HG03280 (cell line): ENCODE measurements at regions not wholly inside any gene's neighbourhood (a gene's known extent, or its start where the extent isn't known, plus 50 kb on each side); places are given as distances from the start of the nearest gene placed in this dataset.

Source experiments
- ATAC-seq: cut with Tn5 transposase; IDR thresholded peaks from one replicate; pipeline ENCODE4 v1.9.1; 2021; ENCODE audit warnings: mild to moderate bottlenecking, moderate library complexity; ENCODE audit not compliant: unreplicated experiment

- ATAC-seq = no peak
These were observed 68.0 kb upstream of the NRP1 start for GRCh38 chr10:33402220-33403073.

- no peak for ATAC-seq
These were observed 66.8 kb upstream of the NRP1 start for GRCh38 chr10:33401300-33401699.

GRCh38 chr10:33398796-33399195, 64.3 kb upstream of the NRP1 start:
- no peak for ATAC-seq

GRCh38 chr10:33396938-33397337, 62.5 kb upstream of the NRP1 start:
- ATAC-seq = no peak

GRCh38 chr10:33396279-33396678, 61.8 kb upstream of the NRP1 start:
- ATAC-seq = no peak

GRCh38 chr10:33395201-33395600, 60.7 kb upstream of the NRP1 start:
- no peak for ATAC-seq

- ATAC-seq = no peak
These were observed 58.2 kb upstream of the NRP1 start for GRCh38 chr10:33392706-33393105.

GRCh38 chr10:33391611-33392465, 57.4 kb upstream of the NRP1 start:
- ATAC-seq = no peak

GRCh38 chr10:33390046-33390445, 55.6 kb upstream of the NRP1 start:
- no peak for ATAC-seq

GRCh38 chr10:33388785-33389184, 54.3 kb upstream of the NRP1 start:
- ATAC-seq = no peak

GRCh38 chr10:33388382-33388781, 53.9 kb upstream of the NRP1 start:
- ATAC-seq = no peak

- no peak for ATAC-seq
These were observed 53.3 kb upstream of the NRP1 start for GRCh38 chr10:33387720-33388119.

GRCh38 chr10:33386926-33387325, 52.5 kb upstream of the NRP1 start:
- no peak for ATAC-seq

GRCh38 chr10:33385686-33386085, 51.2 kb upstream of the NRP1 start:
- no peak for ATAC-seq

GRCh38 chr10:33385015-33385414, 50.5 kb upstream of the NRP1 start:
- no peak for ATAC-seq
